ENCODE measurements at regions not wholly inside any gene's neighbourhood (a gene's known extent, or its start where the extent isn't known, plus 50 kb on each side); places are given as distances from the start of the nearest gene placed in this dataset.
"Not testable (repeated sequence)": the region's sequence is repeated elsewhere in the genome, so short reads cannot be mapped to it uniquely, and the experiment has no call there.

DNA sequence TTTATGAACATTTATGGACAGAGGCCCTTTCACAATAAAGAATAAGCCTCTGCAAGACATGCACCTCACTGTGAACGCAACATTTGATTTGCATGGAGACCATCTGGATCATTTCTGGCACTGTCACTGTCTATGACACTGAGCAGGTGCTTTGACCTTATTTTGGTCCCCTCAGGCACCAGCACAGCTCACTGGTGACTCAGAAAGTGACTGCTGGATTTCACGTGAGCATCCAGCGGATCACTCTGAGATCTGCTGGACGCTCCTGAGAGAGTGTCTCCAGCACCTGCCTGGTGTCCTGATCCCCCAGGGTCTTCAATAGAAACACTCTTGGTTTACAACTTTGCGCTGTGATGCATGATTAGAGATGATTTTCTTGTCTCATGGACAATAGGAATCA is 375.7 kb downstream of the TENT5A start:
- Histone ChIP-seq H3K27me3 (no peaks in the 10 kb centered on the region), H3K36me3 (no peaks in the 10 kb centered on the region), H3K9me3 (no peaks in the 10 kb centered on the region), H3K27ac (no peak overlapping the region), H3K4me1 (no peaks in the 10 kb centered on the region), H3K9ac (ENCODE audit: low read depth in 2 of 2, low read length in 2 of 2) (no peak overlapping the region), H3K4me3 (no peak overlapping the region)
- intact Hi-C loops (cut with DNase I) = no loop called here
- TF ChIP-seq, protein P1, sequence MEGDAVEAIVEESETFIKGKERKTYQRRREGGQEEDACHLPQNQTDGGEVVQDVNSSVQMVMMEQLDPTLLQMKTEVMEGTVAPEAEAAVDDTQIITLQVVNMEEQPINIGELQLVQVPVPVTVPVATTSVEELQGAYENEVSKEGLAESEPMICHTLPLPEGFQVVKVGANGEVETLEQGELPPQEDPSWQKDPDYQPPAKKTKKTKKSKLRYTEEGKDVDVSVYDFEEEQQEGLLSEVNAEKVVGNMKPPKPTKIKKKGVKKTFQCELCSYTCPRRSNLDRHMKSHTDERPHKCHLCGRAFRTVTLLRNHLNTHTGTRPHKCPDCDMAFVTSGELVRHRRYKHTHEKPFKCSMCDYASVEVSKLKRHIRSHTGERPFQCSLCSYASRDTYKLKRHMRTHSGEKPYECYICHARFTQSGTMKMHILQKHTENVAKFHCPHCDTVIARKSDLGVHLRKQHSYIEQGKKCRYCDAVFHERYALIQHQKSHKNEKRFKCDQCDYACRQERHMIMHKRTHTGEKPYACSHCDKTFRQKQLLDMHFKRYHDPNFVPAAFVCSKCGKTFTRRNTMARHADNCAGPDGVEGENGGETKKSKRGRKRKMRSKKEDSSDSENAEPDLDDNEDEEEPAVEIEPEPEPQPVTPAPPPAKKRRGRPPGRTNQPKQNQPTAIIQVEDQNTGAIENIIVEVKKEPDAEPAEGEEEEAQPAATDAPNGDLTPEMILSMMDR (IDR thresholded peaks at IDR 0.05) = no peak
- no peak for DNase-seq

DNA sequence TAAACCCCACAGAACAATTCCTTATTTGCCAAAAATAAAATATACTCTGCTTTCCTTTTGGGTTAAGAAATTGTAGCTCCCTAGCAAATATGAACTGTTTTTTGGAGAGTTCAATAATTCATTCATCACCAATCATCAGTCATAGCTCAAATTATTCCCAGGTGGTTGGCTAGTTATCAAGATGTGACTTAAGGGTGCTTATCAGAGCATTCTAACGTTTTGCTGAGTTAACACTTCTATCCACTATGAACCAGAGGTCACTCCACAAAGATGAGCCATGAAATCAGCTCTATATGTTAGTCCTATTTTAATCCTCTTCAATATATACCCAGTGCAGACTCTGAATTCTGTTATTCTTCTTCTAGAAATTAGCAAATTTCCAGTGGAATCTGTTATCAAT is 379.1 kb downstream of the TENT5A start:
- Histone ChIP-seq H3K4me1 (no peaks in the 10 kb centered on the region), H3K27ac (no peak overlapping the region), H3K4me3 (no peak overlapping the region), H3K27me3 (no peaks in the 10 kb centered on the region), H3K9ac (ENCODE audit: low read depth in 2 of 2, low read length in 2 of 2) (no peak overlapping the region), H3K36me3 (no peaks in the 10 kb centered on the region), H3K9me3 (no peaks in the 10 kb centered on the region)
- intact Hi-C loops (cut with DNase I) = no loop called here
- no peak for DNase-seq
- TF ChIP-seq, protein P1 (IDR thresholded peaks at IDR 0.05) = no peak

DNA sequence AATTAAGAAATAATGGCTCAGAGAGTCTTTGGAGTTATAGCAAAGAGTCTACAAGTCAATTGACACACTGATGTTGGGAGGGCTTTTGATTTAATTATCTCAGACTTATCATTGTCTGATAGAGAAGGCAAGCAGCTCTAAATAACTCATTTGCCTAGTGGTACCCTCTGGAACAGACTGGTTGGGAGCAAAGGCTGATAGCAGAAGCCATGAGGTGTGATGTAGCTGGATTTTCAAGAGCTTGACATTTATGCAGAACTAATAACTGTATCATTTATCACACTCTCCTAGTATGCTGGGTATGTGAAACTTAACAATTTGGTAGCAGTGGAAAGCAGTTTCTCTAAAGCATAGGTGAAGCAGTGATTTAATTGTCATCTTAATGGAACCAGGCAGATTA is 380.6 kb downstream of the TENT5A start:
- Histone ChIP-seq H3K9ac (ENCODE audit: low read depth in 2 of 2, low read length in 2 of 2) (no peak overlapping the region), H3K27me3 (no peaks in the 10 kb centered on the region), H3K4me1 (no peaks in the 10 kb centered on the region), H3K9me3 (no peaks in the 10 kb centered on the region), H3K36me3 (no peaks in the 10 kb centered on the region), H3K27ac (no peak overlapping the region), H3K4me3 (no peak overlapping the region)
- intact Hi-C loops (cut with DNase I) = no loop called here
- no peak for DNase-seq
- TF ChIP-seq, protein P1 (IDR thresholded peaks at IDR 0.05) = no peak

DNA sequence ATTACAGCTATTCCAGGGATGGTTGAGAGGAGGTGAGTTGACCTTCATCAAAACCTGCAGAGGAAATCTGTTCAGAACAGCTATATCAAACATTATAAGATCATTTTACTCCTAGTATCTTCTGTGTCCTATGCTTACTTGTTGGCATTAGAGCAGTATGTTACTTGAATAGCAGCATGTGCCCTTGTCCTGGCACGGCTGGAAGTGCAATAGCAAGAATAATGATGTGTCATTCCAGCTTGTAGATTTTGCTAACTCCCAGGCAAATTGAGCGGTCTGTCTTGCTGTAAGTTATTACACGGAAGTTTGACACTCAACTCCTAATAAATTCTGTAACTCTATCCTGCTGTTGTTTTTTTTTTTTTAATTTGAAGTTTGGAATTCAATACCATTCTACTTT is 385.5 kb downstream of the TENT5A start:
- intact Hi-C loops (cut with DNase I) = no loop called here
- Histone ChIP-seq H3K4me1 (no peaks in the 10 kb centered on the region), H3K27me3 (no peaks in the 10 kb centered on the region), H3K4me3 (no peak overlapping the region), H3K36me3 (no peaks in the 10 kb centered on the region), H3K9me3 (no peaks in the 10 kb centered on the region), H3K27ac (no peak overlapping the region), H3K9ac (ENCODE audit: low read depth in 2 of 2, low read length in 2 of 2) (no peak overlapping the region)
- TF ChIP-seq, protein P1 (IDR thresholded peaks at IDR 0.05) = no peak
- DNase-seq = no peak

DNA sequence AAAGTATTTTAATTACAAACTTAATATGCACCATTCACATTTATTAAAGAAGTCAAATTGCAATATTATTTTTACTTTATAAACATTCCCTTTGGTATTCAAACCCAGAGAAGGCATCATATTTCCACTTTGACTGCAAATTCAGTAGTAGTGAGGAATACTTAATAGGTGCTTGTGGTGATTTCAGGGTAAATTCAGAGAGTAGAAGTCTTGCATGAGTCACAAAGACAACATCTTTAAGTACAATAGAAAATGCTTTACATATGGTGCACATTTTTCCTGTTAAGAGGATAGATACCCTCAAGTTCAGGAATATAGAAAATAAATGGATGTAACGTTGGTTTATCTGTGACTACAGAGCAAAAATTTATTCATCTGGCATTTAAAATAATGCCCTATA is 390.2 kb downstream of the TENT5A start:
- TF ChIP-seq, protein P1 (IDR thresholded peaks at IDR 0.05) = no peak
- DNase-seq = no peak
- Histone ChIP-seq H3K4me3 (no peak overlapping the region), H3K9ac (ENCODE audit: low read depth in 2 of 2, low read length in 2 of 2) (no peak overlapping the region), H3K27me3 (no peaks in the 10 kb centered on the region), H3K36me3 (no peaks in the 10 kb centered on the region), H3K4me1 (no peaks in the 10 kb centered on the region), H3K27ac (no peak overlapping the region), H3K9me3 (no peaks in the 10 kb centered on the region)
- intact Hi-C loops (cut with DNase I) = no loop called here

DNA sequence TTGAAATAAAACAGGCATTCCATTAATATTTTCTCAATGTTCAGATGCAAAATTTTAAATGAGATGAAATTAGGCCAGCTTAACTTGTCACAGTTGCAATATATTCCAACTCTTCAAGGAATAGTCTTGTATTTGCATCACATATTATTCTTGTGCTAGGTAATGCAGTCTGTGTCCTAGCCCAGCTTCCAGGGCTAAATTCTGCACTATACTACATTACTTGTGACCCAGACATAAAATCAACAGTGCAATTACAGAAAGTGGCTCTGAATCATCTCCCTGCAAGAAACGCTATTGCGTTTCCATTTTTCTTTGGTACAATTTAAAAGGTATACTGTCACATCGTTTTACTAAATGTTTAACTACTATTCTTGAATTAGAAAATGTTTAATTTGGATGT is 399.2 kb downstream of the TENT5A start:
- Histone ChIP-seq H3K9ac (ENCODE audit: low read depth in 2 of 2, low read length in 2 of 2) (no peak overlapping the region), H3K4me1 (no peaks in the 10 kb centered on the region), H3K27ac (no peak overlapping the region), H3K27me3 (no peaks in the 10 kb centered on the region), H3K9me3 (no peaks in the 10 kb centered on the region), H3K4me3 (no peak overlapping the region), H3K36me3 (no peaks in the 10 kb centered on the region)
- no peak for DNase-seq
- TF ChIP-seq, protein P1 (IDR thresholded peaks at IDR 0.05) = no peak
- intact Hi-C loops (cut with DNase I) = no loop called here

DNA sequence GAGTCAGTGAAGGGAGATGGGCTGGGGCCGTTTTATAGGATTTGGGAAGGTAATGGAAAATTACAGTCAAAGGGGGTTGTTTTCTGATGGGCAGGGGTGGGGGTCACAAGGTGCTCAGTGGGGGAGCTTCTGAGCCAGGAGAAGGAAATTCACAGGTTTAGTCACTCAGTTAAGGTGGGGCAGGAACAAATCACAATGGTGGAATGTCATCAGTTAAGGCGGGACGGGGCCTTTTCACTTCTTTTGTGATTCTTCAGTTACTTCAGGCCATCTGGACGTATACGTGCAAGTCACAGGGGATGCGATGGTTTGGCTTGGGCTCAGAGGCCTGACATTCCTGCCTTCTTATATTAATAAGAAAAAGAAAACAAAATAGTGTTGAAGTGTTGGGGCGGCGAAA is 408.5 kb downstream of the TENT5A start:
- H3K27ac ChIP-seq; H3K27me3 ChIP-seq; H3K9me3 ChIP-seq; H3K4me1 ChIP-seq; DNase-seq; H3K36me3 ChIP-seq; H3K9ac ChIP-seq (ENCODE audit: low read depth in 2 of 2, low read length in 2 of 2); intact Hi-C loops (cut with DNase I); H3K4me3 ChIP-seq: not testable (repeated sequence)
